HG03432 (cell line): ENCODE measurements at regions not wholly inside any gene's neighbourhood (a gene's known extent, or its start where the extent isn't known, plus 50 kb on each side); places are given as distances from the start of the nearest gene placed in this dataset.
"Not testable (repeated sequence)": the region's sequence is repeated elsewhere in the genome, so short reads cannot be mapped to it uniquely, and the experiment has no call there.

Experiments
- ATAC-seq: cut with Tn5 transposase; IDR thresholded peaks from one replicate; pipeline ENCODE4 v1.9.1; 2021; ENCODE audit warnings: mild to moderate bottlenecking, moderate library complexity; ENCODE audit not compliant: unreplicated experiment

DNA sequence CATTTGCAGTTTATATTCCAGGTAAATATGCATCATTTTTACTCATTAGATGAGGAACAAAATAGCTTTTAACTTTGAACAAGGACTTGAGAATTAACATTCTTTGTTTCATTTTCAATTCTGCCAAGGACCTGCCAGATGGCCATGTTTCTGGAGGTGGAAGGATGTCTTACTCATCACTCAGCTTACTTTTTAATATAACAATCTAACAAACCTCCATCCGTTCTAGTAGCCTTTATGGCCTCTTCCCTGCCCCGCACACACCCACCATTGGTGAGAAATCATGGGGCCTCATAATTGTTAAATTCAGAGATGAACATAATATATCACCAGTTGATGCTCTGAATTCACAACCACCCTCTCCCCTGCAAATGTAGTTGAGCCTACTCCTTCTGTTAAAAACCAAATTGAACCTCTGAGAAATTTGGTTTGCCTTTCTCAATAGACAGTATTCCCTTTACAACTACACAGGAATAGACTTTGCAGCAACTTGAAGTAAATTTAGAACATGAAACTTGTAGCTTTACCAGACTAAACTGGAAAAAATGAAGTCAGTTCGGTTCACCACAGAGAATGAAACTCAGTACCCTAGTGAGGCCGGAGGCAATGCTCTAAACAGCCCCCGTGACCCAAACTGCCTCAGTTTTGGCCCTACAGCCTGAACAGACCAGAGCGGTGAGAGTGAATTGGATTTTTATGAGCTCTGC lies 50.1 kb upstream of the ACSL4 start:
- peak; percentile 93 for ATAC-seq

DNA sequence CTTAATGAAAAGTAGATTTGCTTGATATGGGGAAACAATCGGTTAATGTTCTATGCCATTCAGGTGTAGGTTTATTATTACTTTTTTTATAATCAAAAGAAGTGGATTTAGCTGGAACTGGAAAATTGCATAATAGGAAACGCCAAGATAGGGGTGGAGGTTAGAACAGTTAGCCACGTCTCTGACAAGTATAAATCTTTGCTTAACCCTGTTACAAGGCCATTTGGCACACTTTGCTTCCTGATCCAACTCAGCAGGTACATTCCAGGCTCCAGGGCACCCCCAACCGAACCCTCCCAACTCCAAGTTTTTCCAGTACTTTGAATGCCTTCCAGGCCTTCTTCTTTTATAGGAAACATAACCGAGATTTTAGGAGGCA lies 50.6 kb upstream of the ACSL4 start:
- ATAC-seq = peak; percentile 5

DNA sequence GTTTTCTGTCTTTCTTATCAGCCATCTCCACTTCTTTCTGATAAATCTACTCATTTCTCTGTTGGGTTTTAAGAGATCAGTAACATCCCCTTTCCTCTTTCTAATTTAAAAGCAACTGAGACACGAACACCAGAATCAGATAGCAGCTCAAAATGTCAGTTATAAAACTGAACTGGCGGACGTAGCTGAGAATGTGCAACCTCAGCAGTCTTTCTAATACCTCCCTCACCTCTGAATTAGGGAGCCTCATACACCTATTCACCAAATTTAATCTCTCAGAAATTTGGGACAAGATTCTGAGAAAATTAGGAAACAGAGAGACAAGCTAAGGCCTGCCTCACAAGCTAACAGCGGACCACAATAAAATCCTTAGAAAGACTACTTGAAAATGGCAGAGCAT lies 52.0 kb upstream of the ACSL4 start:
- no peak for ATAC-seq

DNA sequence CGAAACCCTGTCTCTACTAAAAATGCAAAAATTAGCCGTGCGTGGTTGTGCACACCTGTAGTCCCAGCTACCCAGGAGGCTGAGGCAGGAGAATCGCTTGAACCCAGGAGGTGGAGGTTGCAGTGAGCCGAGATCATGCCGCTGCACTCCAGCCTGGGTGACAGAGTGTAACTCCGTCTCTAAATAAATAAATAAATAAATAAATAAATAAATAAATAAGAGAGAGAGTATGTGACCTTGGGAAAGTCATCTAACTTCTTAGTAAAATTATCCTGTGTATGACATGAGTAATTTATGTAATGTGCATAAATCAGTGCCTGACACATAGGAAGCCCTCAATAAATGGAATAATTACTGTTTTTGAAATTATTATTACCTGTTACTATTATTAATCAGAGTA lies 57.5 kb upstream of the ACSL4 start:
- ATAC-seq = not testable (repeated sequence)

DNA sequence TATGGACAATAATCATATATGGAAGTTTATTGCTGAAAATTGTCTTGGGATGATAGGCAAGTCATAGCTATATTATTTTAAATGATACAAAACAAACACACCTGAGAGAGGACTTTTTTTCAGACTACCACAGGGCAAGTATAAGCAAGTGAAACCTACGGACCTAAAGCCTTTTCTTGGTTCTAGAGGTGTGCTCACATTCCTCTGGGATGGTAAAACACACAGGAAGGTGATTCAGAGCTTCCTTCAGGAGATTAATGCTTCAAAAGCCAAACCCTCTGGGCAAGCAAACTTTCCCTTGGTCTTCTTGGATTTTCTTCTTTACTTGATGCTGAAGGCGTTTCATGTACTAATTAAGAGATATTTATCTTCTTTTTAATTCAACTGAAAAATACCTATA lies 60.1 kb upstream of the ACSL4 start:
- no peak for ATAC-seq

DNA sequence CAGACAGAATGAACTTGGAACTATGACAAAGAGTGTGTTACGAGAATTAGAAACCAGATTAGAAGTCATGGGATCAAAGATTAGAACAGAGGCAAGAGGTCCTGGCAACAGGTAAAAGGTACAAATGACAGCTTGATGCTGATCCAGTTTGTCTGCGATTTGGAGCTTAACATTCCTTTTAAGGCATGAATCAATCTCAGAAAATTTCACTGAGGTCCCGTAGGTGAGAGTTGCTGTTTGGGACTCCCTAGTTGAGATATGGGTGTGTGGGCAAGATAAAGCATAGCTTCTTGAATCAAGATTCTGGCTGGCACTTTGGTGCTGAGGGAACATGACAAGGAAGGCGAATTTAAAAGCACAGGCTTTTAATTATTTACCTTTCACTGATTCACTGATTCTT lies 62.6 kb upstream of the ACSL4 start:
- no peak for ATAC-seq

DNA sequence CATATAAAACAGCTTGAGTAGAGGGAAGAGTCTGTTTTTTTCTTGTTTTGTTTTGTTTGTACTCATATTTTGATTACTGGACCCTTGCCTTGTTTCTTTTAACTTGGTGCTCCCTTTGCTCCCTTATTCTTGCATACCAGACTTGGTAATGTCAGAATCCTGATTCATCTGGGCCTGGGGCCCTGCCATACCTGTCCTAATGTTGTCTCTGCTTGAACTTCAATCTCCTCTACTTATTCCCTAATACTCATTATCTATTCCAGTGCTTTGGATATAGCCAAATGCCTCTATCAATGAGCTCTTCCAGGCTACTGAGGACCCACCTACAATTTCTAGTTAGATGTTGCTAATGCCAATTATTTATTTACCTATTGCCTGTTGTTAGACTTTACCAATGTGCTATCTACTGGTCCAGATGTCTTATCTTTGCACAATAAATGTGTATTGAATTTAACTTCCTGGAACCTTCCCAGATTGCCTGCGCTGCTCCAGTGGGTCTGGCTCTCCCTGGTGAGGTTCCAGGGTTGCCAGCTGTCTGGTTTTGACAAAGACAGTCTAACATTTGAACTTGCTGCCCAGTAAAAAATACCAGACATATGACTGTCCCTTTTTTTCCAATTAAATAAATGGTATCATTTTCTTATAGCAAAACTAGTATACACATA lies 64.4 kb upstream of the ACSL4 start:
- no peak for ATAC-seq

DNA sequence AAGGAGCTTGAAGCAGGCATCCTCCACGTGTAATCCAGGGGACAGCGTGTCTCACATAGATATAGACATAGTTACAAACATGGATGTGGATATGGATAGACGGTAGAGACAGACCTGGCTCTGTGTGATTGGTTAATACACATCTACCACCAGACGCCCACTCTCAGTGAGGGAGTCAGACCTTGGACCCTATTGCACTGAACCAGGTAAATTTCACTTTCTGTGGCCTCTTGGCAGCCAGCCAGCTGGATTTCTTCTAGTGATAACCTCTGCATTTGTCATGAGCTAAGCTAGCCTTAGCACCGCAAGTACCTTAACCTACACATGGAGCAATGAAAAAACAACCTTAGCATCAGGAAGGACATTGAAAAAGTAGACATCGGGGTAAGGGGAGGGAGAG lies 79.2 kb upstream of the ACSL4 start:
- ATAC-seq = no peak

DNA sequence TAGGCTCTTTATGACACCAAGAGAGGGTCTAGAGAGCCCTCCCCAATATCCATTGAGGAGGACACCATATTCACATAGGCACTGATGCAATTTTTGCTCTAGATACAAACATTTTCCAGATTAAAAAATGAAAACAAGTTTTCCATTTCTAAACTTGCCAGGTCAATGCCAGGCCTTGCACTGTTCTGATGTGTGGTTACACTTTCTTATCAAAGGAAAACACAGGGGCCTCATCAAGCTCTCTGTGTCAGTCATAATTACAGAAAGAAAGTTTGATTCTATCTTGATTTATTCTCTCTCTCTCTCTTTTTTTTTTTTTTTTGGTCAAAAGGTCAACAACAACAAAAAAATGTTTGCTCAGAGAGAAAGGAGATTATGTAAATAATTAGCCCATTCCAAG lies 80.2 kb upstream of the ACSL4 start:
- no peak for ATAC-seq

DNA sequence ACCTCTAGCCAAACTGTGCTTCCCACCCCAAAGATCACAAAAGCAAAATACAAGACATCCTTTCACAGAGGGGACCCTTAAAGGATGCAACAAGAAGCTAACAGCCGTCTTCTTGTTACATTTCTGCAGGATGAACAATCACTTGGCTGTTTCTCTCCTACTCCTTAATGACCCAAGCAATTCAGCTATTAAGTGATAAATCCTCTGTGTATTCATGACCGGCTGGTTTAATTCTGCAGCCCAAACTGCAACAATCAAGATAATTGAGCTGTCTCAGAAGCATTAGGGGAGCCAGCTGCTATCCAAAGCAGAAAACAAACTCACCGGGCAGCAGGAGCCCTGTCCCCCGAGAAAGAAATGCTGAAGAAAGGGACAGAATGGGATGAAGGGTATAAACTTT lies 85.9 kb upstream of the ACSL4 start:
- no peak for ATAC-seq

DNA sequence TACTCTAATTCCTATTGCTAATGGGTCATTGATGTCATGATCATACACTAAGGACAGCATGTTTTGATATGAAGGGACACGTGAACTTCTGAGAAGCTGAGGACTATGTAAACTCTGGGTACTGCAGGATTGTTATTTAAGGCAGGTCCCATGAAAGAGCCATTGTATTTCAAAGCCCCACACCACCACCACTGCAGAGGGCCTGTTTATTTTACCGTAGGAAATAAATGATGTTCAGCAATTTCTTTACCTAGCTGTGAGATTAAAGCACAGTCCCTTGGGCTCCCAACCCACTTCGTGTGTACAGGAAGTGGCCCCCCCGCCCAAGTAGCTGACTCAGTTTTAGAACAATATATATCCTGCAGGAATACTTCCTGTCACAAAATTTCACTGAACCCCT lies 89.8 kb upstream of the ACSL4 start:
- no peak for ATAC-seq

DNA sequence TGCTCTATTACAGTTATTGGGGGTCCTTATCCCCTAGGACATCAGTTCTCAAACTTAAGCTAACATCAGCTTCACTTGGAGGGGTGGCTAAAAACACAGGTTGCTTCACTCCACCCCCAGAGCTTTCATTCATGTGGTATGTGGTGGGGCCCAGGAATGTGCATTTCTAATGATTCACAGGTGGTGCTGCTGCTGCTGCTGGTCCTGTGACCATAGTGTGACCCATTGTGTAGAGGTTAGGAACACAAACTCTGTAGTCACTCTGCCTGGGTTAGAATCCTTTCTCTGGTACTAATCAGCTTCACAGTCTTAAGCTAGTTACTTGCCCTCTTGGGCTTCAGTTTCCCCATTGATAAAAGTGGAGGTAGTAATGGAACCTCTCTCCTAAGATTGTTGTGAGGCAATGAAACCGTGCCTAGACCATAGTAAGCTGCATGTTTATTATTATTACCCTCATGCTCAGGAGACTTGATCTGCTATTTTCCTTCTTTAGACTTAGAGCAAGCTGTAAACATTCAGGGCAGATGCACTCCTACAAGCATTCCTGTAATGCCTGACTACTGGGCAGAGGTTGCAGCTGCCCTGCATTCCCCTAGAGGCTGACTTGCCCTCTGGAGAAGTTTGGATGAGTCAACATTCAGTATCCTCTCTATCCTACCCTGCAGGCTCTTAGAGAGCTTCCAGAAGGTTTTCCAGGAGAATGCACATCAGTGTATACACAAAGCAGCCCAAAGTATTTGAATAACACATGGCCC lies 94.1 kb upstream of the ACSL4 start:
- no peak for ATAC-seq

DNA sequence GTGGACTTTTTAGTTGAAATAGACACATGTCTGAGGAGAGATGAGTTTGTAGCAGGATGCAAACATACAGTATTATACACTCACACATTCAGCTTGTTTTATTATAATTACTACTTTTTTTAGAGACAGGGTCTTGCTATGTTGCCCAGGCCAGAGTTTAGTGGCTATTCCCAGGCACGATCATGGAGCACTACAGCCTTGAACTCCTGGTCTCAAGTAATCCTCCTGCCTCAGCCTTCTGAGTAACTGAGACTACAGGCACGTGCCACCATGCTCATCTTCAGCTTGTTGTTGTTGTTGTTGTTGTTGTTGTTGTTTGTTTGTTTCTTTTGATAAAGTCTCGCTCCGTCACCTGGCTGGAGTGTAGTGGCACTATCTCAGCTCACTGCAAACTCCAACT lies 94.7 kb upstream of the ACSL4 start:
- no peak for ATAC-seq

DNA sequence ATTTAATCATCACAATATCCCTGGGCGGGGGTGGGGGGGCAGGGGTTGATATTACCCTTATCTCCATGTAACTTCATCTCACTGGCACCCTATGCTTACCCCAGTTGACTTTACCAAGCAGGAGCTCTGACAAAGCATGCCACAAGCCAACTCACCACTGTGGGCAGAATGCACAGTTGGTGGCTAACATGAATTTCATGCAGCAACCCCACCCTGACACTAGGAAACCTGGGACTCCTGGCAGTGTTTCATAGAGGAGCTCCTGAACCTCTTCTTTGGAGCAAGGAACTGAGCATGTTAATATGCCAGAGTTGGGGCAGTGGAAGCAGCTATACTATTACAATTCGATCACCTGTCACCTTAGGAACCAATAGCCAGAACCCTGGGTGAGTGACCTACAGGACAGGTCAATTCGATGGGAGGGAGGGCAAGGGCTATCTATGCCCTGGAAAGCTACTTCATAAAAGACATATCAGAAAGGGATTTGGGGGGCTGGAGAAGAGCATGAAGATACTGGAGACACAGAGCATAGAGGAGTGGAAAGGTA lies 97.2 kb upstream of the ACSL4 start:
- ATAC-seq = no peak

DNA sequence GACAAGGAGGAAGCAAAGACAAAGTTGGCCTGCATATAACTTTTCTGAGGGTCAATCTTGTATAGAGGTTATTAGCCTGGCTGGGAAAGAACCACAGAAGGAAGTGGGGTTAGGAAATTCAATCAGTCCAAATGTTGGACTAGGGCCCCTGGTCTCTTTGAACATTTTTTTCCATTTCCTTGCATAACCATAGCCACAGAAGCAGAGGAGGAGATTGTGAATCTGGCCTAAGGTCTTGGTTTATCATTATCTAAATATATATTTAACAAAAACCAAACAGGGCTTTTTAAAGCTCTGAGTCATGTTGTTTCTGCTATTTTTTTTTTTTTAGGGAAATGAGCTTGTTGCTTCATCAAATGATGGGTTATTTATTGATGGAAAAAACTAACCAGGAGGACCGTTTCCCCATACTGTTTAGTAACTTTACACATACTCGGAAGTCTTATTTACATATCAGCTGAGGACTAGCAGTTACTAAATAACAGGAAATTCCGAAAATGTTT lies 97.7 kb upstream of the ACSL4 start:
- peak; percentile 88 for ATAC-seq

DNA sequence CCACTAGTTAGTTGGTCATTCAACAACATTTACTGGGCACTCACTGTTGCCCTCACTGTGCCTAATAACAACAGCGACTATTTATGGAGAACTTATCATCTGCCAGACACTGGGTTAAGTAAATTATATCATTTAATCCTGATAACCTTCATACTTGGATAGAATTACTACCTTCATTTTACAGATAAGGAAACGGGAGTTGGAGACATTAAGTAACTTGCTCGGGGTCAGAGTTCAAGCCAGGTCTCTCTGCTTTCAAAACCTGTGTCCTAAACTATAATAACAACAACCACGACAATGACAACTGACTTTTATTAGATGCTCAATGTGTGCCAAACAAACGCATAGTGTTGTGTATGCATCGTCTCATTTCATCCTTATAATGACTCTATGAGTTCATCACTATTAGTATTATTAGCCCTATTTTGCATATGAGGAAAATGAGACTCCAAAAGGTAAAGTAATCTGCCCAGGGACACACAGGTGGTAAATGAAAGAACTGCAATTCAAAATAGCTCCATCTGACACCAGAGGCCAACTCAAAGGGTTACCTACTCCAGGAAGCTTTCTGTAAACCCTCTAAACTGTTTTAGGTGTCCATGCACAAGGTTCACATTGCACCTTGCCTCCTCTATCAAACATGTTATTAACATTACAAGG lies 98.4 kb upstream of the ACSL4 start:
- ATAC-seq = no peak

DNA sequence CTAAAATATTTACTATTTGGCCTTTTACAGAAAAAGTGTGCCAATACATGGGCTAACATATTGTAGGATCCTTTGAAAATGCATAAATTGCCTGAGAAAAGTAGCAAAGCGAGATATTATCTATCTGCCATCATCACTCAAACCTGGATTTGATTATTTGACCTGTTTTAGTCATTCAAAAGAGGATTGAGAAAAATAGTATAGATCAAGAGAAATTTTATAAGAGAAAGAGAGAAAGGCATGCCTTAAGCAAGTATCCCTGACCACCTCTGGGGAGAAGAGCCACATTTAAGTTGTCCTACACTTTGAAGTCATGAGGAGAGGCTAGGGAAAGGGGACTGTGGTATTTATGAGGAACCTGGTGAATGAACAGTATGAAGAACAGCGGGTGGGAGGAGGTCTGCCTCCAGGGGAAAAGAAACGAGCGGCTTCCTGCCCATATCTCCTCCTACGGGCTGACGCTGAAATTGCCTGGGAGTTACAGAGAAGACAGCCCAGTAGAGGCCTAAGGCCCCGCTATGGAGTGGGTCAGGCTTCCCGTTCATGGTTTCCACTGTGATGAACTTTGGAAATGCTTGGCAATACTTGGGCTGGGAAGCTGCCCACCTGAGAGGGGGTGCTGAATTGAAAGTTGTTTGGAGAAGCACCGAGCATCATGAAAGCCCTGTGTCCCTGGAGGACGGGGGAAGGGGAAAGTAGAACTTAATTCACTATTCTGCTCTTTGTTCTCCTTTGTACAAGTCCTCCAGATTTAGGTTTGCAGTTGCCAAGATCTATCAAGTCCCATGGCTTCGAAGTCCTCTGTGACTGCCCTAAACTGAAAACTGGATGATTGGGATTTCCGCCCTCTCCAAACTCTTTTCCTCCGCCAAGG lies 106.9 kb upstream of the ACSL4 start:
- ATAC-seq = no peak

DNA sequence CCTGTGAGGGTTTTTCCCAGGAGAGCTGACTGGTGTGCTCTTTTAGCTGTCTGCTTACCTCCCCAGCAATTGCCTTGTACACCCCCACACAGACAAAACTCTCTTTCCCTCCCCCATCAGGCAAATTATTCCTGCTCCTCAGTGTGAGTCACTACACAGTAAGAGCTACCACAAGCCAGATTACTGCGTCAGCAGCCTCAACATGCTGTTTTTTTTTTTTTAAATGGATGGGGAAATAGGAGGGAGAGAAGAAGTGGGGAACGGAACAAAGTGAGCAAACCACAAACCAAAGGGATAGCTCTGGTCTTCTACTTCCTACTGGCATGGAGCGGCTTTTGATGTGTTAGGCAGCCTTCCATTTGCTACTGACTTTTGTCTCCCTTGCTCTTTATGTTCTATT lies 107.5 kb upstream of the ACSL4 start:
- ATAC-seq = no peak

DNA sequence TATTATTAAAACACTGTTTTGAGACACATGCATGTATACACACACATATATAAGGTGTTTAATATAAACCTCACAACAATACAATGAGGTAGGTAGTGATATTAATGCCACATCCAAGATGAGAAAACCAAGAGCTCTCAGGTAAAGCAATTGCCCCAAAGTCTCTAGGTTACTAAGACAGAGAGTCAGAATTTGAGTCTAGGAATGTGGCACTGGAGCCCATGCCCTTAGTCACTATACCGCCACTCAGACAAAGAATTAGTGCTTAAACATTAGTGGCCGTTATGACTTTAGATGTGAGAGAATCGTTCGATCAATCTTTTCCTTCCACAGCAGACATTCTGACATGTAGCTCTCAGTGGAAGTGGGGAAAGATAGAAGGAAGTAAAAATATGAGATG lies 108.2 kb upstream of the ACSL4 start:
- ATAC-seq = no peak

DNA sequence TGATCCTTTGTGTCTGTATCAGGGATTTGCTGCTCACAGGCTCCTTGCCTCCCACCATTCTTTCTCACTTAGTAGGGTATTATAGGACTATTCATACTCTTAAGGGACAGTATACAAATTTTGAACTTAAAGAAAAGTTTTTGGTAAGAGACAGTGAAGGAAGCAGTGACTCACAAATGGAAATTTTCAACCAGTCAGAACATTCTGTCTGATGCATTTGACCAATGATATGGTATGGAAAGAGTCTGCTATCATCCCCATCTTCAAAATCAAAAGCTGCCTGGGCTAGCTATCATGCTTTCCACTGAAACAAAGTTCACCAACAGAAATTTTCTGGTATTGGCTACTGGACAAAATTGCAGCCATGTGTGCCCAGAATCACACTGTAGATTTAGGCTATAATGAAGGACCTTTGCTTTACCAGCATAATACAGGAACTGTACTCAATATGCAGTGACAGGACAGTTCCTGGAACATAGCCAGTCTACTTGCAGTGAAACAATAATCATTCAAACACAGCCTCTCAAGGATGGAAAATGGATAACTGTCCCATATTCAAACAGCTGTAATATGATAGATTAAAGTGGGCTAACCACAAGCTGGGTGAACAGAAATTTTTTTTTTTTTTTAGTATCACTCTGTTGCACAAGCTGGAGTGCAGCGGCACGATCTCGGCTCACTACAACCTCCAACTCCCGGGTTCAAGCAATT lies 109.0 kb upstream of the ACSL4 start:
- no peak for ATAC-seq
